Effector memory CD8-positive, alpha-beta T cell (primary cell): ENCODE measurements at regions not wholly inside any gene's neighbourhood (a gene's known extent, or its start where the extent isn't known, plus 50 kb on each side); places are given as distances from the start of the nearest gene placed in this dataset.

Source experiments
- ATAC-seq: fragments of 150-1000 bp; cut with Tn5 transposase; replicated peaks from 2 replicates; pipeline ENCODE4 v1.10.0; 2021; ENCODE audit warnings: mild to moderate bottlenecking, moderate library complexity
- DNase-seq, 3 experiments: peaks; one replicate each; pipeline ENCODE4 v3.0.0; 2021
- H3K27ac Mint-ChIP-seq, 2 donors: one replicate each; pipeline ENCODE4 v1.8.0; 2022; ENCODE audit warnings: mild to moderate bottlenecking in 2 of 2, mixed read lengths in 2 of 2, moderate library complexity in 2 of 2
- H3K27me3 Mint-ChIP-seq, 2 donors: one replicate each; pipeline ENCODE4 v1.8.0; 2022; ENCODE audit warnings: mixed read lengths in 2 of 2
- H3K36me3 Mint-ChIP-seq: one replicate; pipeline ENCODE4 v1.8.0; 2022; ENCODE audit warnings: mild to moderate bottlenecking, moderate library complexity, mixed read lengths; ENCODE audit not compliant: insufficient read depth
- H3K4me1 Mint-ChIP-seq, 2 donors: one replicate each; pipeline ENCODE4 v1.8.0; 2022; ENCODE audit warnings: low read depth in 2 of 2, mixed read lengths in 2 of 2
- H3K4me3 Mint-ChIP-seq, 2 donors: one replicate each; pipeline ENCODE4 v1.8.0; 2022; ENCODE audit warnings: mild to moderate bottlenecking in 2 of 2, mixed read lengths in 2 of 2, moderate library complexity in 2 of 2
- H3K9me3 Mint-ChIP-seq, 2 donors: one replicate each; pipeline ENCODE4 v1.8.0; 2022; ENCODE audit warnings: mixed read lengths in 2 of 2

DNA sequence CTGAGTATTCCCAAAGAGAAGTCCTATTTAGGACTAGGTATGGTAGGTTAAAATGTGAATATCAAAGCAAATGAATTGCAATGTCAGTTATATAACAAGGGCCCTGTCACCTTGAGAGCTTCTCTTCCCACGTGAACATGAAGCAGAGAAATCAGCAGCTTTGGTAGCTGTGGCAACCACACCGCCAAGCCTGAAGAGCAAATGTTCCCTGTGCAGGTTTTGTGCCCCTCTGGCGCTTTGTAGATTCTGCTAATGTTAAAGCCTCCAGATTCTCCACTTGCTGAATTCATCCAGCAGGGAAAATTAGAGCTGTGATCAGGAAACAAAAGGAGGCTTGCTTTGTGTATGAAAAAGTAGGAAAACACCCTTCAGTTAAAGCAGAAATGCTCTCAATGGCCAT, 322.6 kb downstream of the RBM43 start:
- Mint-ChIP-seq H3K4me3 (no peak overlapping the region), H3K9me3 (peaks cover 0 to 2% of the 10 kb centered on the region in 2 donors), H3K27me3 (no peaks in the 10 kb centered on the region), H3K4me1 (no peaks in the 10 kb centered on the region), H3K36me3 (no peaks in the 10 kb centered on the region), H3K27ac (no peak overlapping the region)
- DNase-seq: no peak
- ATAC-seq: no peak

DNA sequence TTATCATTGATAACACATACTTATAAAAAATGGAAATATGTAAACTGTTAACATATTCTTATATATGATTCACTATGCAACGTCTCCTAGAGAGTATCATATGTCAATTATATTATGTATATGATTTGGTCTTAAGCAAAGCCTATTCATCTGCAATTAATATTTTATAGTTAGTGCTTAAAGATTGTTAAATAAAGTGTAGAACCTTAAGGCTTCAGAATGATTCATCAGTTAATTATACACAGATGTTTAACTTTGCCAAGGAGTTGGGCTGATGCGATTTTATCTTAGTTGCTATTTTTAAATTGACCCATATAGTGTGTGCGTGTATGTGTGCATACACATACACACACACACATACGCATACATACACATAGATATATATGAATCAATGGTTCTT, 323.1 kb downstream of the RBM43 start:
- no peaks in the 10 kb centered on the region for H3K36me3 Mint-ChIP-seq
- H3K4me3 Mint-ChIP-seq: no peak overlapping the region
- H3K9me3 Mint-ChIP-seq: peaks cover 0 to 2% of the 10 kb centered on the region in 2 donors
- DNase-seq (no peak), ATAC-seq (no peak)
- no peaks in the 10 kb centered on the region for H3K4me1 Mint-ChIP-seq
- no peaks in the 10 kb centered on the region for H3K27me3 Mint-ChIP-seq
- no peak overlapping the region for H3K27ac Mint-ChIP-seq

DNA sequence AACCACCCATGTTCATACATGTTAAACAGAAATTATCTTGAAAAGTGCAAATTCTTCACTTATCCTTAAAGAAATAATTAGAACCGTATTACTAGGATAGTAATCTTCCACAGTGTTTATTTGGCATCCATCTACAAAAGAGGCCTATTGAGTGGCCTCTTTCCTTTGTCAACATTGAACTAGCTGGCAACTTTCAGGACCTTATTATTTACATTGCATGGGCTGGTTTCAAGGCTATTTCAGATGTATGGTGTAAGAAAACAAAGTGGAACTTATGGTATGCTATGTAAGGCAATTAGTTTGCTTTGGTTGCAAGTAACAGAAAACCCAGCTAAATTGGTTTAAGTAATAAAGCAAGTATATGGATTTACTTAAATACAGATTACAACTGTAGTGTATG, 324.6 kb downstream of the RBM43 start:
- H3K27ac Mint-ChIP-seq: no peak overlapping the region
- no peak for DNase-seq
- no peaks in the 10 kb centered on the region for H3K4me1 Mint-ChIP-seq
- no peaks in the 10 kb centered on the region for H3K36me3 Mint-ChIP-seq
- no peak overlapping the region for H3K4me3 Mint-ChIP-seq
- no peaks in the 10 kb centered on the region for H3K27me3 Mint-ChIP-seq
- ATAC-seq: no peak
- H3K9me3 Mint-ChIP-seq: peaks cover 0 to 2% of the 10 kb centered on the region in 2 donors

DNA sequence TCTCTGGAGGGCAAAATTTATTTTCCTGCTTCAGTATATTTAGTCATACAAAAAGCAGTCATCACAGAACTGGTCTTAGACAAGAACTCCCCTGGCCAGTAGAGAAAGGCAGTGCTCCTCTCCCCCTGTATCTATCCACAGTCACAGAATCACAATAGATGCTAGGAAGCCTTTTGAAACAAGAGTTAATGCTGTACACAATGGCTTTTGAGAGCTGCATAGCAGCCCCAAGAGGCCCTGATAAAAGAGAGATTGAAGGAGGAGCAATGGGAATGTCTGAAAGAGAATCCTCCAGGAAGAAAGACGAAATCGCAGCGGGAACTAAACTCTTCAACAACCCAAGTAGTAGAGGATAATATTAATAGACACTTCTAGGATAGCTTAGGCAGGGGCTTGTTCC, 330.2 kb downstream of the RBM43 start:
- DNase-seq (no peak), ATAC-seq (no peak)
- H3K27me3 Mint-ChIP-seq: no peaks in the 10 kb centered on the region
- H3K9me3 Mint-ChIP-seq: no peaks in the 10 kb centered on the region
- H3K4me3 Mint-ChIP-seq: no peak overlapping the region
- no peaks in the 10 kb centered on the region for H3K4me1 Mint-ChIP-seq
- H3K27ac Mint-ChIP-seq: no peak overlapping the region
- no peaks in the 10 kb centered on the region for H3K36me3 Mint-ChIP-seq

DNA sequence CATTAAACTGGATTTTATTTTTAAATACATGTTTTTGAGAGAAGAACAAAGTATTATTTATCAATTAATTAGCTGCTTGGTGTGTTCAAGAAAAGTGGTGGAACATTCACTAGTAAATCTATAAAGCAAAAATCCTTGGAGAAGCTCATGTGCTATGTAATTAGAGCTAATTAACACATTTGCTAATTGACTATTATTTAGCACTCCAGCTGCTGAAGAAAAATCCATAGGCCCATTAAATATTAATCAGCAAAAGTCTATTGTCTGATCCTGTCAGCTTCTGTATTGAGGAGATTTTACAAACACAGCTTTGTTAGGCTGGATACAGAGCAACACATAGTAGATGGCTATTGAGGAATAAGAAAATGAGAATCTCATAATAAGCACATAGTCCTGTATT, 336.1 kb downstream of the RBM43 start:
- Mint-ChIP-seq H3K4me3 (no peak overlapping the region), H3K4me1 (no peaks in the 10 kb centered on the region), H3K36me3 (no peaks in the 10 kb centered on the region), H3K27me3 (peaks cover 0 to 6% of the 10 kb centered on the region in 2 donors), H3K9me3 (peaks cover 0 to 2% of the 10 kb centered on the region in 2 donors), H3K27ac (no peak overlapping the region)
- ATAC-seq (no peak), DNase-seq (no peak)

DNA sequence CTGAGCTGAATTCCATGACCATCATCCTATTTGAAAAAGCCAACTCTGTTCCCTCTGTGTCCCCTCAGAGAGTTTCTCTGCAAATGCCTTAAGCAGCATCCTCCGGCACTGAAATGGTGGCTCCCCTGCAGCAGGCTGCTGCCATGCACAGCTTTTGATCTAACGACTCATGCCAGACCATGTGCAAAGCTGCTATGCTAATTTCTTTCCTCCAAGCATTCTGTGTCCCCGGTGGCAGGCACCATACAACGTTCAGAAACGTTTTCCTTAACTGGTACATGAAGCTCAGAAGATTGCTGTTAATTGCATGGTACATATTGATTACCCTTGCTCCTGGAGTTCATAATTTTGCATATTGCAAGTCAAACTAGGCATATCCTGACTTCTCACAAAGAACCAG, 336.8 kb downstream of the RBM43 start:
- H3K27ac Mint-ChIP-seq: no peak overlapping the region
- H3K4me1 Mint-ChIP-seq: no peaks in the 10 kb centered on the region
- H3K36me3 Mint-ChIP-seq: no peaks in the 10 kb centered on the region
- ATAC-seq (no peak), DNase-seq (no peak)
- peaks cover 0 to 6% of the 10 kb centered on the region in 2 donors for H3K27me3 Mint-ChIP-seq
- no peak overlapping the region for H3K4me3 Mint-ChIP-seq
- H3K9me3 Mint-ChIP-seq: peaks cover 0 to 2% of the 10 kb centered on the region in 2 donors

DNA sequence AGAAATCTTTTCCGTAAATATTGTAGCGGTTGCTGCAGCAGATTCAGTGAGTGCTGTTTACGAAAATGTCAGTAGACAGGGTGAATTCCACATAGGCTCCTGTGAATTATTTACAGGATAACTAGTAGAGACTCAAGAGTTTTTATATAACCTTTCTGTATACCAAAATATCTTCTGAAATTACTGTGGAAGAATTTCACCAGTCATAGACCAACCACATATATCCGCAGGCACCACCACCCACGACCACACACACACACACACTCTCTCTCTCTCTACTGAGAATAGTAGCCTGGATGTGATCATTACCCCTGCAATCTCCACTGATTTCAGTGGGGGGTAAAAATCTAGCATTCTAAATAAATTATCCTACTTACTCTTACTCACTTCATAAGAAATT, 341.8 kb downstream of the RBM43 start:
- DNase-seq: no peak
- H3K4me1 Mint-ChIP-seq: no peaks in the 10 kb centered on the region
- no peak overlapping the region for H3K27ac Mint-ChIP-seq
- ATAC-seq: no peak
- H3K9me3 Mint-ChIP-seq: peaks cover 0 to 4% of the 10 kb centered on the region in 2 donors
- H3K27me3 Mint-ChIP-seq: no peaks in the 10 kb centered on the region
- no peak overlapping the region for H3K4me3 Mint-ChIP-seq
- H3K36me3 Mint-ChIP-seq: no peaks in the 10 kb centered on the region

DNA sequence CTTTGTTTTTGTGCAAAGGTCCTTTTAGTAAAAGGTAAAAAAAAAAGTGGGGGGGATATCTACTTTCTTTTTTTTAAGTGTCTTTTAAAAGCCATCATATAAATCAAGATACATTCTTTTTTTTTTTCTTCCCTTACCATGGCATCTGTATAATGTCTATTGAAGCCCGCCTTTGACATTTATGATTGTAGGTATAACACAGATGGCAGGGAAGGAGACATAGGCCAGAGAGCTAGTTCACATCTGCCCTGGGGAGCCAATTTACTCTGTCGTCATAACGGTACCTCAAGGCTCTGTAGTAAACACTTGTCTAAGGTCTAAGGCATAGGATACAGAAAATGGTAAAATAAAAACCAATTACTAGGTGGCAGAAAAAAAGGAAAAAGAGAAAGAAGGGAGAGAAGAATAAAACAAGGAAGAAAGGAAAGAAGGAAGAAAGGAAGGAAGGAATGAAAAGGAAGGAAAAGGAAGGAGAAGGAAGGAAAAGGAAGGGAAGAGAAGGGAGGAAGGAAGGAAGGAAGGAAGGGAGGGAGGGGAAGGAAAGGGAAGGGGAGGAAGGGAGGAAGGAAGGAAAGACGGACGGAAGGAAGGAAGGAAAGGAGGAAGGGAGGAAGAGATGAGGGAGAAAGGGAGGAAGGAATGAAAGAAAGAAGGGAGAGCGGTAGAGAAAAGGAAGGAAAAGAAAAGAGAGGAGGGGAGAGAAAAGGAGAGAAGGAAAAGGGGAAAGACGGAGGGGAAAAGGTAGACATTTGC, 343.5 kb downstream of the RBM43 start:
- H3K27ac Mint-ChIP-seq: no peak overlapping the region
- H3K27me3 Mint-ChIP-seq: no peaks in the 10 kb centered on the region
- no peaks in the 10 kb centered on the region for H3K4me1 Mint-ChIP-seq
- H3K36me3 Mint-ChIP-seq: no peaks in the 10 kb centered on the region
- peaks cover 0 to 6% of the 10 kb centered on the region in 2 donors for H3K9me3 Mint-ChIP-seq
- no peak for DNase-seq
- no peak for ATAC-seq
- H3K4me3 Mint-ChIP-seq: no peak overlapping the region

DNA sequence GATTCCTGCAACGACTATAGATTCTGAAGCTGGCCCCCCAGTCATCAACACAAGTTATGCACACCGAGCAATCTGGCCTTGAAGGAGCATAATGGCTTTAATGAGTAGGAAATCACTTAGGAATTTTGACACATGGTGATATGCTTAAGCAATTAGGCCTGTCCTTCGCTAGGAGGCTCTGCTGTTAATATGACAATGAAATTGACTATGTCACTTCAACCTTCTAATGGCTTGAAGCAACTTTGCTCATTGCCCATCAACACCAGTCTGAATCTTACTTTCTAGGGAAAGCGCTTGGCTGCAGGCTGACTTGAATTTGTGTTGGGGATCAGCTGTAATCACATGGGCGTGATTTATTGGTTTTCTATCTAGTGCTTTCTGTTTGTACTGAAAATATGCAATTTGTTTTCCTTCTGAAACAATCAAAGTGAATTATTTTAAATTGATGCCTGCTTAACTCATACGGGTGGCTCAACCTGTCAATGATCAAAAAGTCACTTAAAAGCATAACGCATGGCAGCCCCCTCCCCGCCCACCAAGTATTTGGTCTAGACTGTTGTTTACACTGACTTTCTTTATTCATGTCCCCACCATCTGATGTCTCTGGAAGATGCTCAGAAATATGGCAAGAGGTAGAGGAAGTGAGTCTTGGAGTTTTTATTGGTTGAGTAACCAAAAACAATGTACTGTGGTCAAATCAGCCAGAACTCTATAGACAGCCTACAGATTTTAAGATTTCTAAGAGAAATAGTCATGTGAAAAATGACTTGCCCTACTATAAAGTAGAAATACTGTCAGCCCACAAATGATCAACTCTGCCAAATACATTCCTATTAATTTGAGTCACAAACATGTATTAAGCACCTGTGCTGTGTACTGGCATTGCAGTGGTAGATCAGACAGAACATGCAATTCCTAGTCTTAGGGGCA, 344.9 kb downstream of the RBM43 start:
- DNase-seq: no peak
- no peaks in the 10 kb centered on the region for H3K36me3 Mint-ChIP-seq

DNA sequence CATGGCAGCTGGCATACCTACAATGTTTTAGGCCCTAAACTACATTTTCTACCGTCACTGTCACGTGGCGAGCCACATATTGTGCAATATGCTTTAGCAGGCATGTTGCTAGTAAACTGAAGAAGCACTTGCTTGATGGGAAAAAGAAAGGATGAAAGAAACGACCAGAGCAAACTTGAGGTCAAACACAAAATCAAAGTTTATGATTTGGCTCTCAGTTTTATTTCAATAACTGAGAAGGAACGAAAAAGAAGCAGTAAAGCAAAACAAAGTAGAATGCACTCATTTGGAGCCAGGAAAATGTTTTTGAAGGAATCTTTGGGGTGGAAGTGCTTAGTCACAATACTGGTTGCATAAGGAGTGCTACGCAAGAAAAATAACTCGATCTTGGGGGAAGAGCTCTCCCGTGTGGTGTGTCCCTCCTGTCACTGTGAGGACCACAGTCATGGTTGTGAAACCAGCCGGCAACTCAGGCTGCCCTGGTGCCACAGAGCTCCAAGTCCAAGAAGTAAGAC, 349.8 kb downstream of the RBM43 start:
- no peak for ATAC-seq
- no peaks in the 10 kb centered on the region for H3K27me3 Mint-ChIP-seq
- no peak overlapping the region for H3K27ac Mint-ChIP-seq
- H3K36me3 Mint-ChIP-seq: no peaks in the 10 kb centered on the region
- H3K4me1 Mint-ChIP-seq: no peaks in the 10 kb centered on the region
- no peak overlapping the region for H3K4me3 Mint-ChIP-seq
- no peak for DNase-seq
- peaks cover 0 to 7% of the 10 kb centered on the region in 2 donors for H3K9me3 Mint-ChIP-seq

More for the DNA sequence above, 344.9 kb downstream of the RBM43 start:
- no peak for ATAC-seq
- Mint-ChIP-seq H3K27me3 (no peaks in the 10 kb centered on the region), H3K9me3 (peaks cover 0 to 6% of the 10 kb centered on the region in 2 donors), H3K4me1 (no peaks in the 10 kb centered on the region), H3K27ac (no peak overlapping the region), H3K4me3 (no peak overlapping the region)

DNA sequence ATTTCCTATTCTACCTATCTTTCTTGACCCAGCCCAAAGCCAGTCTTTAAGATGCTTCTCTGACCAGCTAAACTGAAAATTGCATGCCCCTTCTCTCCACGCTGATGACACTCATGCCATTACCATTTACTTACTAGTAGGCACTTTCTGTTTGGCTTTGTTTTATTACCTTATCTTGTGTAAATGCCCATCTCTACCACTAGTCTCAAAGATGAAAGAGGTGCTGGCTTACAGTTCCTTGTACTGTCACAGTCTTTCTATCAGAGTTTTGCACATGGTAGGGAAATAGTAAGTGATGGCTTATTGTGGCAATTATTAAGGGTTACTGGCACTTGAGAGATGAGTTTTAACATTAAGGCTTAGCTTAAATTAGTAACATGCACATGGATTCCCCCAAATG, 352.1 kb downstream of the RBM43 start:
- ATAC-seq (no peak), DNase-seq (no peak)
- Mint-ChIP-seq H3K9me3 (peaks cover 0 to 7% of the 10 kb centered on the region in 2 donors), H3K27me3 (peaks cover 0 to 2% of the 10 kb centered on the region in 2 donors), H3K27ac (no peak overlapping the region), H3K36me3 (no peaks in the 10 kb centered on the region), H3K4me3 (no peak overlapping the region), H3K4me1 (no peaks in the 10 kb centered on the region)

DNA sequence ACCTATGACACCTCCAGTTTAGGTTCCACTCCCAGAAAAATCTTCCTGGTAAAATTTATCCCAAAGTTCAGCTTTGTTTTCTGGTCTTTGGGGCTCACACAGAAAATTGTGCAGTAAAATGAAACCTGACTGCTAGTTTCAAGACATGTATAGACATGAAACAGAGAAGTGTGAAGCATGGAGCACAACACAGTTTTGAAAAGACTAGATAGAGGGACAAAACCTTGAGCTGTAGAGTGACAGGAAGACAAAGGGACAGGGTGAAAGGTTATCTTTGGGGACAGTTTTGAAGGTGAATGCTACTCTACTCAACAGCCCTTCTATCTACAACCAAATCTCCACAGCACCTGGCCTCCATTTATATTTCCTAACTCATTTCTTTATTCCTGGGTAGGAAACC, 352.6 kb downstream of the RBM43 start:
- no peaks in the 10 kb centered on the region for H3K36me3 Mint-ChIP-seq
- H3K4me3 Mint-ChIP-seq: no peak overlapping the region
- no peak for ATAC-seq

DNA sequence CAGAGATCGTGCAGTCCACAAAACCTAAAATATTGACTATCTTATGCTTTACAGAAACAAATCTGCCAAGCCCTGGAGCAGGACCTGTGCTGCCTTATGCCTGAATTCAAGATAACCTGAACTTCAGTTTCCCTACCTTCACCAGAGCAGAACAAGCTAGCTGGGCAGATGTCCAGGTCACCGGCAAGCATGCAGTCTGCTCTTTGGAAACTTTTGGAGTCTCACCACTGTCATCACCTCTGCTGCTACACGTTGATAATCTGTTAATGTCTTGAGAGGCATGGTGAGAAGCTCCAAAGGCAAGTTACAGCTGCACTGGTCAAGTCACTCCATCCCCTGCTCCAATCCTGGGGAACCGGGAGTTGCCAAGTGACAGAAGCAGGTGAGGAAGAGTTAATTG, 354.2 kb downstream of the RBM43 start:
- ATAC-seq (no peak), DNase-seq (no peak)
- no peak overlapping the region for H3K27ac Mint-ChIP-seq
- peaks cover 0 to 7% of the 10 kb centered on the region in 2 donors for H3K9me3 Mint-ChIP-seq
- no peaks in the 10 kb centered on the region for H3K4me1 Mint-ChIP-seq
- H3K27me3 Mint-ChIP-seq: peaks cover 0 to 7% of the 10 kb centered on the region in 2 donors
- H3K36me3 Mint-ChIP-seq: no peaks in the 10 kb centered on the region
- H3K4me3 Mint-ChIP-seq: no peak overlapping the region

More for the DNA sequence above, 352.6 kb downstream of the RBM43 start:
- DNase-seq: no peak
- peaks cover 0 to 7% of the 10 kb centered on the region in 2 donors for H3K27me3 Mint-ChIP-seq
- no peak overlapping the region for H3K27ac Mint-ChIP-seq
- no peaks in the 10 kb centered on the region for H3K4me1 Mint-ChIP-seq
- H3K9me3 Mint-ChIP-seq: peaks cover 0 to 9% of the 10 kb centered on the region in 2 donors
